ENCODE measurements at regions not wholly inside any gene's neighbourhood (a gene's known extent, or its start where the extent isn't known, plus 50 kb on each side); places are given as distances from the start of the nearest gene placed in this dataset.

DNA sequence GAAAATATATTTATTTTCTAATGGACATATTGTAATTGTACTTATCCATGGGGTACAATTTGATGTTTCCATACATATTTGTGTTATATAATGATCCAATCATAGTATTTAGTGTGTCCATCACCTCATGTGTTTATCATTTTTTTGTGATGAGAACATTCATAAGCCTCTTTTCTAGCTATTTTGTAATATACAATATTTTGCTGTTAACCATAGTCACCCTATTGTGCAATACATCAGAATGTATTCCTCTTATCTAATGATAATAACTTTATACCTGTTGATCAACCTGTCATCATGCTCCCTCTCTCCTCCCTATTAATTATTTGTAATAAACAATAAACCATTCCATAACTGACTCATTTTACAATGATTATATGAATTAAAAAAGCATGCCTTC is 93.2 kb downstream of the ISL1 start:
- no peaks in the 10 kb centered on the region for H3K4me1 ChIP-seq
- intact Hi-C loops (cut with DNase I; ENCODE audit: low total_unique reads) (no loop called here), in situ Hi-C loops (cut with MboI; ENCODE audit: low pct_ligation_motif_present in 1 of 4, low pct_unique_long_range_greater_than_20kb in 1 of 4, low sequenced_read_pairs in 3 of 4) (no loop called here)
- no peak overlapping the region for H3K4me3 ChIP-seq
- H3K36me3 ChIP-seq = no peaks in the 10 kb centered on the region
- no peak overlapping the region for H3K27ac ChIP-seq
- TF ChIP-seq POLR2AphosphoS5 (IDR thresholded peaks at IDR 0.05) (no peak), POLR2A (IDR thresholded peaks at IDR 0.05) (no peak), EP300 (IDR thresholded peaks at IDR 0.05; ENCODE audit: low read depth) (no peak)
- TF ChIP-seq, protein P1, sequence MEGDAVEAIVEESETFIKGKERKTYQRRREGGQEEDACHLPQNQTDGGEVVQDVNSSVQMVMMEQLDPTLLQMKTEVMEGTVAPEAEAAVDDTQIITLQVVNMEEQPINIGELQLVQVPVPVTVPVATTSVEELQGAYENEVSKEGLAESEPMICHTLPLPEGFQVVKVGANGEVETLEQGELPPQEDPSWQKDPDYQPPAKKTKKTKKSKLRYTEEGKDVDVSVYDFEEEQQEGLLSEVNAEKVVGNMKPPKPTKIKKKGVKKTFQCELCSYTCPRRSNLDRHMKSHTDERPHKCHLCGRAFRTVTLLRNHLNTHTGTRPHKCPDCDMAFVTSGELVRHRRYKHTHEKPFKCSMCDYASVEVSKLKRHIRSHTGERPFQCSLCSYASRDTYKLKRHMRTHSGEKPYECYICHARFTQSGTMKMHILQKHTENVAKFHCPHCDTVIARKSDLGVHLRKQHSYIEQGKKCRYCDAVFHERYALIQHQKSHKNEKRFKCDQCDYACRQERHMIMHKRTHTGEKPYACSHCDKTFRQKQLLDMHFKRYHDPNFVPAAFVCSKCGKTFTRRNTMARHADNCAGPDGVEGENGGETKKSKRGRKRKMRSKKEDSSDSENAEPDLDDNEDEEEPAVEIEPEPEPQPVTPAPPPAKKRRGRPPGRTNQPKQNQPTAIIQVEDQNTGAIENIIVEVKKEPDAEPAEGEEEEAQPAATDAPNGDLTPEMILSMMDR (IDR thresholded peaks at IDR 0.05) = no peak
- H3K27me3 ChIP-seq = no peaks in the 10 kb centered on the region
- no peak for DNase-seq
- H3K9me3 ChIP-seq = no peaks in the 10 kb centered on the region

DNA sequence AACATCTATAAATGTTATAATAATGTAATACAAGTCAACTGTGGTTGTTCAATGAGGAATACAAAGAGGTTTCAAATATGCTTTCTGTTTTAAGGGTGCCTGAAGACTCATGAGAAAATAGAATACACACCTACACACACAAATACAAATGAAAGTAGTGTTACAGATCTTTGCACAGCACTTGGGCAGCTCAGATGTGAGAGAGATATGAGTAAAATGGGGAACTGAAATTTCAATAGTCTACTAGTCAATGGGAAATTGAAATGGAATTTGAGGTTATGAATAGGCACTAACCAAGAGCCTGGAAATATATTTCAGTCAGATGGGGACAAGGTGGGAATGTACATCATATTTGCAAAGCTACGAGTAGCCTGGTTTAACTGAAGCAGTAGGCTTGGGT is 96.6 kb downstream of the ISL1 start:
- Histone ChIP-seq H3K9me3 (no peaks in the 10 kb centered on the region), H3K27me3 (no peaks in the 10 kb centered on the region), H3K36me3 (no peaks in the 10 kb centered on the region), H3K4me1 (no peaks in the 10 kb centered on the region), H3K27ac (no peak overlapping the region), H3K4me3 (no peak overlapping the region)
- intact Hi-C loops (cut with DNase I; ENCODE audit: low total_unique reads) (no loop called here), in situ Hi-C loops (cut with MboI; ENCODE audit: low pct_ligation_motif_present in 1 of 4, low pct_unique_long_range_greater_than_20kb in 1 of 4, low sequenced_read_pairs in 3 of 4) (no loop called here)
- no peak for DNase-seq
- TF ChIP-seq, protein P1 (IDR thresholded peaks at IDR 0.05) = no peak
- no peak for TF ChIP-seq EP300 (IDR thresholded peaks at IDR 0.05; ENCODE audit: low read depth)
- TF ChIP-seq POLR2AphosphoS5 (IDR thresholded peaks at IDR 0.05) = no peak
- TF ChIP-seq POLR2A (IDR thresholded peaks at IDR 0.05) = no peak
- 67 to 83% methylated on average over 1 of the region's 1 CpG for WGBS, 2 donors (ENCODE audit: low coverage in 1 of 2)

DNA sequence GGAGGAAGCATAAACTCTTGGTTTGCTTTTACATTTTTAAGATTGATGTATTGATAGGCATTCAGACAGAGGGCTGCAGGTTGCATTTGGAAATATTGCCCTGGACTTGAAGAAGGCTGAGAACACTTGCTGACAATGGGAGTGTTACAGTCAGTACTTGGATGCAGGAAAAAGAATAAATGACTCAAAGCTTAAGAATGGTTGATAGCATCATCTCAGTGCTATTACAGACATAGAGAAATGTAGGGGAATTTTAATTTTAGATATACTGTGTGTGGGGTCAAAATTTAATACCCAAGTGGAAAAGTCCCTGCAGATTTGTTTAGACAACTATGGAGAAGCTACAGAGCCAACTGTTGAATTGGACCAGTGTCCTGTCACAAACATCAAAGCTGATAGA is 101.1 kb downstream of the ISL1 start:
- intact Hi-C loops (cut with DNase I; ENCODE audit: low total_unique reads) = no loop called here
- DNase-seq = no peak
- Histone ChIP-seq H3K4me3 (no peak overlapping the region), H3K9me3 (no peaks in the 10 kb centered on the region), H3K4me1 (no peaks in the 10 kb centered on the region), H3K36me3 (no peaks in the 10 kb centered on the region), H3K27ac (no peak overlapping the region), H3K27me3 (no peaks in the 10 kb centered on the region)
- TF ChIP-seq, protein P1 (IDR thresholded peaks at IDR 0.05) = no peak
- TF ChIP-seq POLR2A (IDR thresholded peaks at IDR 0.05) (no peak), POLR2AphosphoS5 (IDR thresholded peaks at IDR 0.05) (no peak), EP300 (IDR thresholded peaks at IDR 0.05; ENCODE audit: low read depth) (no peak)
- in situ Hi-C loops (cut with MboI; ENCODE audit: low pct_ligation_motif_present in 1 of 4, low pct_unique_long_range_greater_than_20kb in 1 of 4, low sequenced_read_pairs in 3 of 4) = no loop called here

DNA sequence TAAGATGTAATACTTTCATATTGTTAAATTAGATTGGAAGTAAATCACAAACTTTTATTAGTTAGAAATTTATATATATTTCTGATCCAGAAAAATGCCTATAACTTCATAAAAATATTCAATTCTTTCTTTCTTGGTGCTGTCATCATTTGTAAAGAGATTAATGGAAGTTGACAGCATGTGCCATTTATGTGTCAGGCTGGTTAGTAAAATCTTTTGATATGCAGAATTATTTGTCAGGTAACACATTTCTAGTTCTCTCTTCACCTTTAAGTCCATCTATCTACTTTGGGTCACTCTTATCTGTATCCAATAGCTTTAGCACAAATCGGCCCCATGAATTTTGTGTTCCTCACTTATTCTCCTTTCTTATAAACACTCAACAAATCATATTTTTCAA is 102.9 kb downstream of the ISL1 start:
- Histone ChIP-seq H3K9me3 (no peaks in the 10 kb centered on the region), H3K27me3 (no peaks in the 10 kb centered on the region), H3K36me3 (no peaks in the 10 kb centered on the region), H3K4me1 (no peaks in the 10 kb centered on the region), H3K4me3 (no peak overlapping the region), H3K27ac (no peak overlapping the region)
- in situ Hi-C loops (cut with MboI; ENCODE audit: low pct_ligation_motif_present in 1 of 4, low pct_unique_long_range_greater_than_20kb in 1 of 4, low sequenced_read_pairs in 3 of 4) = no loop called here
- no peak for DNase-seq
- TF ChIP-seq EP300 (IDR thresholded peaks at IDR 0.05; ENCODE audit: low read depth) = no peak
- no peak for TF ChIP-seq POLR2A (IDR thresholded peaks at IDR 0.05)
- TF ChIP-seq, protein P1 (IDR thresholded peaks at IDR 0.05) = no peak
- no peak for TF ChIP-seq POLR2AphosphoS5 (IDR thresholded peaks at IDR 0.05)
- intact Hi-C loops (cut with DNase I; ENCODE audit: low total_unique reads) = no loop called here
- 64 to 91% methylated on average over 1 of the region's 1 CpG for WGBS, 2 donors (ENCODE audit: low coverage in 1 of 2)
